ENCODE measurements at regions not wholly inside any gene's neighbourhood (a gene's known extent, or its start where the extent isn't known, plus 50 kb on each side); places are given as distances from the start of the nearest gene placed in this dataset.
"Not testable (repeated sequence)": the region's sequence is repeated elsewhere in the genome, so short reads cannot be mapped to it uniquely, and the experiment has no call there.

- H3K27me3 ChIP-seq (ENCODE audit: control insufficient read depth, insufficient read depth, low read length), result no peaks in the 10 kb centered on the region
- H3K4me1 ChIP-seq (ENCODE audit: control insufficient read depth, insufficient read depth, low read length), result no peaks in the 10 kb centered on the region
- H3K4me2 ChIP-seq (ENCODE audit: low read length), result no peak overlapping the region
- H3K36me3 ChIP-seq (ENCODE audit: insufficient read depth, low read length), result no peaks in the 10 kb centered on the region
- no peak overlapping the region for H3K9ac ChIP-seq (ENCODE audit: low read depth, low read length)
- H3K9me3 ChIP-seq (replicated peaks; ENCODE audit: low read length), result no peaks in the 10 kb centered on the region
- H3K4me3 ChIP-seq (ENCODE audit: low read length), result no peak overlapping the region
Observed at GRCh38 chr10:120051671-120052070, 159.1 kb downstream of the SEC23IP start.

GRCh38 chr10:120052964-120053702 lies 160.6 kb downstream of the SEC23IP start:
- Histone ChIP-seq H3K4me2 (ENCODE audit: low read length) (no peak overlapping the region), H3K36me3 (ENCODE audit: insufficient read depth, low read length) (no peaks in the 10 kb centered on the region), H3K4me3 (ENCODE audit: low read length) (no peak overlapping the region), H3K9ac (ENCODE audit: low read depth, low read length) (no peak overlapping the region), H3K4me1 (ENCODE audit: control insufficient read depth, insufficient read depth, low read length) (no peaks in the 10 kb centered on the region), H3K9me3 (replicated peaks; ENCODE audit: low read length) (no peaks in the 10 kb centered on the region), H3K27me3 (ENCODE audit: control insufficient read depth, insufficient read depth, low read length) (no peaks in the 10 kb centered on the region)

- H3K9ac ChIP-seq (ENCODE audit: low read depth, low read length); H3K4me2 ChIP-seq (ENCODE audit: low read length); H3K4me1 ChIP-seq (ENCODE audit: control insufficient read depth, insufficient read depth, low read length); H3K9me3 ChIP-seq (replicated peaks; ENCODE audit: low read length); H3K27me3 ChIP-seq (ENCODE audit: control insufficient read depth, insufficient read depth, low read length); H3K36me3 ChIP-seq (ENCODE audit: insufficient read depth, low read length); H3K4me3 ChIP-seq (ENCODE audit: low read length): not testable (repeated sequence)
Observed at GRCh38 chr10:120059790-120060189, 167.3 kb downstream of the SEC23IP start.

GRCh38 chr10:120067427-120067826 lies 174.9 kb downstream of the SEC23IP start:
- no peak overlapping the region for H3K9ac ChIP-seq (ENCODE audit: low read depth, low read length)
- no peaks in the 10 kb centered on the region for H3K27me3 ChIP-seq (ENCODE audit: control insufficient read depth, insufficient read depth, low read length)
- no peaks in the 10 kb centered on the region for H3K9me3 ChIP-seq (replicated peaks; ENCODE audit: low read length)
- no peak overlapping the region for H3K4me3 ChIP-seq (ENCODE audit: low read length)
- no peaks in the 10 kb centered on the region for H3K36me3 ChIP-seq (ENCODE audit: insufficient read depth, low read length)
- H3K4me2 ChIP-seq (ENCODE audit: low read length), result no peak overlapping the region
- H3K4me1 ChIP-seq (ENCODE audit: control insufficient read depth, insufficient read depth, low read length), result no peaks in the 10 kb centered on the region

- Histone ChIP-seq H3K4me2 (ENCODE audit: low read length) (no peak overlapping the region), H3K27me3 (ENCODE audit: control insufficient read depth, insufficient read depth, low read length) (no peaks in the 10 kb centered on the region), H3K4me1 (ENCODE audit: control insufficient read depth, insufficient read depth, low read length) (no peaks in the 10 kb centered on the region), H3K4me3 (ENCODE audit: low read length) (no peak overlapping the region), H3K36me3 (ENCODE audit: insufficient read depth, low read length) (no peaks in the 10 kb centered on the region), H3K9me3 (replicated peaks; ENCODE audit: low read length) (no peaks in the 10 kb centered on the region), H3K9ac (ENCODE audit: low read depth, low read length) (no peak overlapping the region)
Observed at GRCh38 chr10:120069700-120070099, 177.2 kb downstream of the SEC23IP start.

- no peak overlapping the region for H3K9ac ChIP-seq (ENCODE audit: low read depth, low read length)
- H3K27me3 ChIP-seq (ENCODE audit: control insufficient read depth, insufficient read depth, low read length), result no peaks in the 10 kb centered on the region
- no peaks in the 10 kb centered on the region for H3K4me1 ChIP-seq (ENCODE audit: control insufficient read depth, insufficient read depth, low read length)
- H3K9me3 ChIP-seq (replicated peaks; ENCODE audit: low read length), result no peaks in the 10 kb centered on the region
- H3K4me3 ChIP-seq (ENCODE audit: low read length), result no peak overlapping the region
- H3K36me3 ChIP-seq (ENCODE audit: insufficient read depth, low read length), result no peaks in the 10 kb centered on the region
- no peak overlapping the region for H3K4me2 ChIP-seq (ENCODE audit: low read length)
Observed at GRCh38 chr10:120075349-120075748, 182.8 kb downstream of the SEC23IP start.

GRCh38 chr10:120076996-120077706 lies 184.6 kb downstream of the SEC23IP start:
- no peaks in the 10 kb centered on the region for H3K4me1 ChIP-seq (ENCODE audit: control insufficient read depth, insufficient read depth, low read length)
- no peak overlapping the region for H3K4me2 ChIP-seq (ENCODE audit: low read length)
- no peak overlapping the region for H3K9ac ChIP-seq (ENCODE audit: low read depth, low read length)
- H3K9me3 ChIP-seq (replicated peaks; ENCODE audit: low read length), result no peaks in the 10 kb centered on the region
- H3K4me3 ChIP-seq (ENCODE audit: low read length), result no peak overlapping the region
- H3K36me3 ChIP-seq (ENCODE audit: insufficient read depth, low read length), result no peaks in the 10 kb centered on the region
- H3K27me3 ChIP-seq (ENCODE audit: control insufficient read depth, insufficient read depth, low read length), result no peaks in the 10 kb centered on the region

GRCh38 chr10:120077707-120078492 lies 185.4 kb downstream of the SEC23IP start:
- Histone ChIP-seq H3K4me2 (ENCODE audit: low read length) (no peak overlapping the region), H3K4me3 (ENCODE audit: low read length) (no peak overlapping the region), H3K9ac (ENCODE audit: low read depth, low read length) (no peak overlapping the region), H3K27me3 (ENCODE audit: control insufficient read depth, insufficient read depth, low read length) (no peaks in the 10 kb centered on the region), H3K4me1 (ENCODE audit: control insufficient read depth, insufficient read depth, low read length) (no peaks in the 10 kb centered on the region), H3K9me3 (replicated peaks; ENCODE audit: low read length) (no peaks in the 10 kb centered on the region), H3K36me3 (ENCODE audit: insufficient read depth, low read length) (no peaks in the 10 kb centered on the region)

GRCh38 chr10:120085096-120085796 lies 192.7 kb downstream of the SEC23IP start:
- Histone ChIP-seq H3K27me3 (ENCODE audit: control insufficient read depth, insufficient read depth, low read length) (no peaks in the 10 kb centered on the region), H3K9ac (ENCODE audit: low read depth, low read length) (no peak overlapping the region), H3K36me3 (ENCODE audit: insufficient read depth, low read length) (no peaks in the 10 kb centered on the region), H3K4me1 (ENCODE audit: control insufficient read depth, insufficient read depth, low read length) (no peaks in the 10 kb centered on the region), H3K4me3 (ENCODE audit: low read length) (no peak overlapping the region), H3K9me3 (replicated peaks; ENCODE audit: low read length) (no peaks in the 10 kb centered on the region), H3K4me2 (ENCODE audit: low read length) (no peak overlapping the region)

GRCh38 chr10:120086066-120086465 lies 193.5 kb downstream of the SEC23IP start:
- no peaks in the 10 kb centered on the region for H3K9me3 ChIP-seq (replicated peaks; ENCODE audit: low read length)
- no peak overlapping the region for H3K4me3 ChIP-seq (ENCODE audit: low read length)
- no peaks in the 10 kb centered on the region for H3K36me3 ChIP-seq (ENCODE audit: insufficient read depth, low read length)
- no peaks in the 10 kb centered on the region for H3K4me1 ChIP-seq (ENCODE audit: control insufficient read depth, insufficient read depth, low read length)
- no peaks in the 10 kb centered on the region for H3K27me3 ChIP-seq (ENCODE audit: control insufficient read depth, insufficient read depth, low read length)
- H3K4me2 ChIP-seq (ENCODE audit: low read length), result no peak overlapping the region
- no peak overlapping the region for H3K9ac ChIP-seq (ENCODE audit: low read depth, low read length)

GRCh38 chr10:120087109-120087508 lies 194.6 kb downstream of the SEC23IP start:
- H3K36me3 ChIP-seq (ENCODE audit: insufficient read depth, low read length), result no peaks in the 10 kb centered on the region
- no peak overlapping the region for H3K9ac ChIP-seq (ENCODE audit: low read depth, low read length)
- H3K27me3 ChIP-seq (ENCODE audit: control insufficient read depth, insufficient read depth, low read length), result no peaks in the 10 kb centered on the region
- no peak overlapping the region for H3K4me3 ChIP-seq (ENCODE audit: low read length)
- H3K9me3 ChIP-seq (replicated peaks; ENCODE audit: low read length), result no peaks in the 10 kb centered on the region
- no peaks in the 10 kb centered on the region for H3K4me1 ChIP-seq (ENCODE audit: control insufficient read depth, insufficient read depth, low read length)
- no peak overlapping the region for H3K4me2 ChIP-seq (ENCODE audit: low read length)

Measured in skeletal muscle satellite cell (primary cell).